ENCODE measurements at regions not wholly inside any gene's neighbourhood (a gene's known extent, or its start where the extent isn't known, plus 50 kb on each side); places are given as distances from the start of the nearest gene placed in this dataset.

GRCh38 chr14:61108496-61109141 lies 127.6 kb downstream of the SLC38A6 start:
- Histone ChIP-seq H3K9me3 (ENCODE audit: control insufficient read depth in 2 of 3, low read length in 3 of 3) (peaks cover 0 to 1% (median 0%) of the 10 kb centered on the region in 3 experiments), H3K4me1 (ENCODE audit: control insufficient read depth in 2 of 2, insufficient read depth in 2 of 2, low read length in 2 of 2) (no peaks in the 10 kb centered on the region), H3K36me3 (ENCODE audit: control insufficient read depth in 2 of 3, insufficient read depth in 3 of 3, low read length in 3 of 3) (no peaks in the 10 kb centered on the region), H3K4me3 (ENCODE audit: low read length) (no peak overlapping the region), H3K27me3 (ENCODE audit: control insufficient read depth in 2 of 2, insufficient read depth in 2 of 2, low read length in 2 of 2) (no peaks in the 10 kb centered on the region), H3K27ac (ENCODE audit: low read depth, low read length) (no peak overlapping the region)
- POLR2A ChIA-PET: no interaction called here
- H3K4me3 Mint-ChIP-seq: no peak overlapping the region
- peaks cover 0 to 8% (median 0%) of the 10 kb centered on the region in 7 donors for H3K4me1 Mint-ChIP-seq
- no peak overlapping the region for H3K27ac Mint-ChIP-seq
- DNase-seq (no peak), ATAC-seq (no peak)
- CTCF ChIA-PET: no interaction called here
- peaks cover 0 to 9% (median 4%) of the 10 kb centered on the region in 11 donors for H3K9me3 Mint-ChIP-seq
- H3K27me3 Mint-ChIP-seq: peaks cover 0 to 13% (median 0%) of the 10 kb centered on the region in 5 donors
- H3K36me3 Mint-ChIP-seq: peaks cover 0 to 18% (median 9%) of the 10 kb centered on the region in 5 donors
- intact Hi-C loops (cut with micrococcal nuclease): no loop called here

- DNase-seq (no peak), ATAC-seq (no peak)
- Histone ChIP-seq H3K36me3 (ENCODE audit: control insufficient read depth in 2 of 3, insufficient read depth in 3 of 3, low read length in 3 of 3) (no peaks in the 10 kb centered on the region), H3K4me1 (ENCODE audit: control insufficient read depth in 2 of 2, insufficient read depth in 2 of 2, low read length in 2 of 2) (no peaks in the 10 kb centered on the region), H3K27me3 (ENCODE audit: control insufficient read depth in 2 of 2, insufficient read depth in 2 of 2, low read length in 2 of 2) (no peaks in the 10 kb centered on the region), H3K4me3 (ENCODE audit: low read length) (no peak overlapping the region), H3K27ac (ENCODE audit: low read depth, low read length) (no peak overlapping the region), H3K9me3 (ENCODE audit: control insufficient read depth in 2 of 3, low read length in 3 of 3) (no peaks in the 10 kb centered on the region)
- CTCF ChIA-PET: no interaction called here
- no peak overlapping the region for H3K4me3 Mint-ChIP-seq
- intact Hi-C loops (cut with micrococcal nuclease): no loop called here
- peaks cover 0 to 8% (median 2%) of the 10 kb centered on the region in 11 donors for H3K9me3 Mint-ChIP-seq
- H3K27me3 Mint-ChIP-seq: peaks cover 0 to 13% (median 0%) of the 10 kb centered on the region in 5 donors
- H3K4me1 Mint-ChIP-seq: peaks cover 0 to 15% (median 0%) of the 10 kb centered on the region in 7 donors
- peaks cover 0 to 19% (median 9%) of the 10 kb centered on the region in 5 donors for H3K36me3 Mint-ChIP-seq
- POLR2A ChIA-PET: no interaction called here
- no peak overlapping the region for H3K27ac Mint-ChIP-seq
These were observed 126.9 kb downstream of the SLC38A6 start for GRCh38 chr14:61107869-61108493.

GRCh38 chr14:61106959-61107641 lies 126.1 kb downstream of the SLC38A6 start:
- CTCF ChIA-PET: no interaction called here
- DNase-seq (no peak), ATAC-seq (no peak)
- H3K4me3 Mint-ChIP-seq: no peak overlapping the region
- H3K27ac Mint-ChIP-seq: no peak overlapping the region
- H3K36me3 Mint-ChIP-seq: peaks cover 0 to 19% (median 9%) of the 10 kb centered on the region in 5 donors
- H3K27me3 Mint-ChIP-seq: peaks cover 0 to 13% (median 0%) of the 10 kb centered on the region in 5 donors
- H3K9me3 ChIP-seq (ENCODE audit: control insufficient read depth in 2 of 3, low read length in 3 of 3): no peaks in the 10 kb centered on the region
- H3K4me1 Mint-ChIP-seq: peaks cover 0 to 24% (median 0%) of the 10 kb centered on the region in 7 donors
- no peak overlapping the region for H3K27ac ChIP-seq (ENCODE audit: low read depth, low read length)
- no peak overlapping the region for H3K4me3 ChIP-seq (ENCODE audit: low read length)
- intact Hi-C loops (cut with micrococcal nuclease): no loop called here
- no peaks in the 10 kb centered on the region for H3K36me3 ChIP-seq (ENCODE audit: control insufficient read depth in 2 of 3, insufficient read depth in 3 of 3, low read length in 3 of 3)
- POLR2A ChIA-PET: no interaction called here
- no peaks in the 10 kb centered on the region for H3K4me1 ChIP-seq (ENCODE audit: control insufficient read depth in 2 of 2, insufficient read depth in 2 of 2, low read length in 2 of 2)
- no peaks in the 10 kb centered on the region for H3K27me3 ChIP-seq (ENCODE audit: control insufficient read depth in 2 of 2, insufficient read depth in 2 of 2, low read length in 2 of 2)
- H3K9me3 Mint-ChIP-seq: peaks cover 0 to 8% (median 0%) of the 10 kb centered on the region in 11 donors

- Mint-ChIP-seq H3K9me3 (peaks cover 0 to 8% (median 0%) of the 10 kb centered on the region in 11 donors), H3K36me3 (peaks cover 0 to 19% (median 9%) of the 10 kb centered on the region in 5 donors), H3K4me1 (peaks cover 0 to 25% (median 0%) of the 10 kb centered on the region in 7 donors), H3K27me3 (peaks cover 0 to 7% (median 0%) of the 10 kb centered on the region in 5 donors), H3K27ac (no peak overlapping the region), H3K4me3 (no peak overlapping the region)
- H3K9me3 ChIP-seq (ENCODE audit: control insufficient read depth in 2 of 3, low read length in 3 of 3): no peaks in the 10 kb centered on the region
- DNase-seq (no peak), ATAC-seq (no peak)
- ChIA-PET POLR2A (no interaction called here), CTCF (no interaction called here)
- no peaks in the 10 kb centered on the region for H3K27me3 ChIP-seq (ENCODE audit: control insufficient read depth in 2 of 2, insufficient read depth in 2 of 2, low read length in 2 of 2)
- intact Hi-C loops (cut with micrococcal nuclease): no loop called here
- H3K36me3 ChIP-seq (ENCODE audit: control insufficient read depth in 2 of 3, insufficient read depth in 3 of 3, low read length in 3 of 3): no peaks in the 10 kb centered on the region
- H3K4me1 ChIP-seq (ENCODE audit: control insufficient read depth in 2 of 2, insufficient read depth in 2 of 2, low read length in 2 of 2): no peaks in the 10 kb centered on the region
- H3K27ac ChIP-seq (ENCODE audit: low read depth, low read length): no peak overlapping the region
- H3K4me3 ChIP-seq (ENCODE audit: low read length): no peak overlapping the region
These were observed 125.4 kb downstream of the SLC38A6 start for GRCh38 chr14:61106271-61106958.

GRCh38 chr14:61104358-61104757 lies 123.3 kb downstream of the SLC38A6 start:
- Mint-ChIP-seq H3K4me1 (peaks cover 0 to 25% (median 0%) of the 10 kb centered on the region in 7 donors), H3K4me3 (no peak overlapping the region), H3K9me3 (peaks cover 0 to 14% (median 0%) of the 10 kb centered on the region in 11 donors), H3K27ac (peak overlapping the region in 1 of 9 donors; percentile 87), H3K36me3 (peaks cover 0 to 32% (median 13%) of the 10 kb centered on the region in 5 donors), H3K27me3 (no peaks in the 10 kb centered on the region)
- no peak for ATAC-seq
- no peak overlapping the region for H3K27ac ChIP-seq (ENCODE audit: low read depth, low read length)
- intact Hi-C loops (cut with micrococcal nuclease): loop anchor here in 1 of 2 donors (5.0 kb wide), 1 partner anchor 73 kb away; no protein-coding TSS in a partner anchor
- H3K4me3 ChIP-seq (ENCODE audit: low read length): no peak overlapping the region
- ChIA-PET CTCF (no interaction called here), POLR2A (no interaction called here)
- no peaks in the 10 kb centered on the region for H3K4me1 ChIP-seq (ENCODE audit: control insufficient read depth in 2 of 2, insufficient read depth in 2 of 2, low read length in 2 of 2)
- H3K27me3 ChIP-seq (ENCODE audit: control insufficient read depth in 2 of 2, insufficient read depth in 2 of 2, low read length in 2 of 2): no peaks in the 10 kb centered on the region
- no peaks in the 10 kb centered on the region for H3K9me3 ChIP-seq (ENCODE audit: control insufficient read depth in 2 of 3, low read length in 3 of 3)
- no peak for DNase-seq
- no peaks in the 10 kb centered on the region for H3K36me3 ChIP-seq (ENCODE audit: control insufficient read depth in 2 of 3, insufficient read depth in 3 of 3, low read length in 3 of 3)

- H3K4me3 Mint-ChIP-seq: peak overlapping the region in 1 of 10 donors; percentile 34
- peaks cover 0 to 25% (median 0%) of the 10 kb centered on the region in 7 donors for H3K4me1 Mint-ChIP-seq
- intact Hi-C loops (cut with micrococcal nuclease): loop anchor here in 1 of 2 donors (5.0 kb wide), 1 partner anchor 74 kb away; no protein-coding TSS in a partner anchor
- peaks cover 0 to 30% (median 15%) of the 10 kb centered on the region in 5 donors for H3K36me3 Mint-ChIP-seq
- H3K9me3 Mint-ChIP-seq: peaks cover 0 to 14% (median 0%) of the 10 kb centered on the region in 11 donors
- Histone ChIP-seq H3K4me1 (ENCODE audit: control insufficient read depth in 2 of 2, insufficient read depth in 2 of 2, low read length in 2 of 2) (no peaks in the 10 kb centered on the region), H3K4me3 (ENCODE audit: low read length) (no peak overlapping the region), H3K9me3 (ENCODE audit: control insufficient read depth in 2 of 3, low read length in 3 of 3) (no peaks in the 10 kb centered on the region), H3K36me3 (ENCODE audit: control insufficient read depth in 2 of 3, insufficient read depth in 3 of 3, low read length in 3 of 3) (no peaks in the 10 kb centered on the region), H3K27me3 (ENCODE audit: control insufficient read depth in 2 of 2, insufficient read depth in 2 of 2, low read length in 2 of 2) (no peaks in the 10 kb centered on the region), H3K27ac (ENCODE audit: low read depth, low read length) (no peak overlapping the region)
- ATAC-seq (peak; percentile 81), DNase-seq (peak in 1 of 9 donors; percentile 50)
- H3K27ac Mint-ChIP-seq: peak overlapping the region in 1 of 9 donors; percentile 87
- ChIA-PET POLR2A (no interaction called here), CTCF (no interaction called here)
- H3K27me3 Mint-ChIP-seq: no peaks in the 10 kb centered on the region
These were observed 122.7 kb downstream of the SLC38A6 start for GRCh38 chr14:61103541-61104339.
